PC-3 (cell line): ENCODE measurements at regions not wholly inside any gene's neighbourhood (a gene's known extent, or its start where the extent isn't known, plus 50 kb on each side); places are given as distances from the start of the nearest gene placed in this dataset.

Experiments
- CTCF ChIP-seq: fragments of 300-600 bp; sonication (generic); conservative IDR thresholded peaks from 2 replicates; pipeline ENCODE4 v1.5.1; 2017; ENCODE audit warnings: antibody characterized with exemption, low read depth, mild to moderate bottlenecking, low read length
- EZH2 ChIP-seq: fragments of 300-600 bp; sonication (generic); IDR thresholded peaks from one replicate; pipeline ENCODE4 v1.6.1; 2017; ENCODE audit warnings: antibody characterized with exemption, mild to moderate bottlenecking, low read length; ENCODE audit not compliant: unreplicated experiment

GRCh38 chr11:109734566-109734965 lies 312.6 kb downstream of the C11orf87 start:
- TF ChIP-seq CTCF (no peak), EZH2 (no peak)
